Epithelial cell of proximal tubule (primary cell): ENCODE measurements at regions not wholly inside any gene's neighbourhood (a gene's known extent, or its start where the extent isn't known, plus 50 kb on each side); places are given as distances from the start of the nearest gene placed in this dataset.

Experiments
- DNase-seq: peaks from one replicate; pipeline ENCODE4 v3.0.0-alpha.2; 2011; ENCODE audit warnings: low read depth
- H3K4me3 ChIP-seq: 2 replicates; pipeline ENCODE4 v1.5.1; 2011; ENCODE audit warnings: low read depth, mild to moderate bottlenecking, low read length
- TF ChIP-seq, protein P1 (sequence below): conservative IDR thresholded peaks from 2 replicates; pipeline ENCODE4 v1.5.1; 2012; ENCODE audit warnings: low read depth, mild to moderate bottlenecking, low read length

DNA sequence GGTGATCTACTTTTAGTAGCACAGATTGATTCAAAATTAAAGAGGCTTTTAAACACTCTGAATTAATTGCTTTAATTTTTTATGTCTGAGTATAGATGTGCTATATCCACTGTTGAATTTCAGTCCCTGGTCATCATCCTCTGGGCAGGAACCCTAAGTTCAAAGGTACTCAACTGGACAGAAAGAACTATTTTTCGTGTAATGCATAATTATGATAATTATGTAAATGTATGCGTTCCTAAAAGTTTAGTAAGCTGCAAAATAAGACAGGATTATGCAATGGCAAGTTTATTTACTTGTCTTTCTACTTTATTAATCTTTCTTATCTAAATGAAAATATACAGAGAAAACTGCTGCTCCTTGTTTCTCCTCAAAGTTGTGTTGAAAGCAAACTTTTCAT is 690.1 kb upstream of the MAN1A1 start:
- no peak for DNase-seq
- H3K4me3 ChIP-seq: no peak overlapping the region
- TF ChIP-seq, protein P1, sequence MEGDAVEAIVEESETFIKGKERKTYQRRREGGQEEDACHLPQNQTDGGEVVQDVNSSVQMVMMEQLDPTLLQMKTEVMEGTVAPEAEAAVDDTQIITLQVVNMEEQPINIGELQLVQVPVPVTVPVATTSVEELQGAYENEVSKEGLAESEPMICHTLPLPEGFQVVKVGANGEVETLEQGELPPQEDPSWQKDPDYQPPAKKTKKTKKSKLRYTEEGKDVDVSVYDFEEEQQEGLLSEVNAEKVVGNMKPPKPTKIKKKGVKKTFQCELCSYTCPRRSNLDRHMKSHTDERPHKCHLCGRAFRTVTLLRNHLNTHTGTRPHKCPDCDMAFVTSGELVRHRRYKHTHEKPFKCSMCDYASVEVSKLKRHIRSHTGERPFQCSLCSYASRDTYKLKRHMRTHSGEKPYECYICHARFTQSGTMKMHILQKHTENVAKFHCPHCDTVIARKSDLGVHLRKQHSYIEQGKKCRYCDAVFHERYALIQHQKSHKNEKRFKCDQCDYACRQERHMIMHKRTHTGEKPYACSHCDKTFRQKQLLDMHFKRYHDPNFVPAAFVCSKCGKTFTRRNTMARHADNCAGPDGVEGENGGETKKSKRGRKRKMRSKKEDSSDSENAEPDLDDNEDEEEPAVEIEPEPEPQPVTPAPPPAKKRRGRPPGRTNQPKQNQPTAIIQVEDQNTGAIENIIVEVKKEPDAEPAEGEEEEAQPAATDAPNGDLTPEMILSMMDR: no peak

DNA sequence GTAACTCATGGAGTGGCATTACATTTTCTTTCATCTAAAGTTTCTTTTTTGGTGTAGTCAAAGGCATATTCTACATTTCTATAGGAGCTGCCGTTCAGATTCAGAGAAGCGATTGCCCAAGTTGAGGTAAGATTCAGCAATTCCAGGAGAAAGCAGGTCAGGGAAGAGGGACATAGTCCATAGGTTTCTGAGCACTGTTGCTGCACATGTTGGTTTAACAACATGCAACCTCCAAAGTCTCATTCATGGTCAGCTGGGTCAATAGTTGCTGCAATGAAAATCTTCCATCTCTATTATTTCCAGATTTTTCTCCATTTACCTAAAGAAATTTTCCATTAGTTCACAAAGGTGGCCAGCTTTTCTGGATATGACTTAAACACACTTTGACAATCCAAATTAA is 682.3 kb upstream of the MAN1A1 start:
- no peak for DNase-seq
- TF ChIP-seq, protein P1: no peak
- H3K4me3 ChIP-seq: no peak overlapping the region

DNA sequence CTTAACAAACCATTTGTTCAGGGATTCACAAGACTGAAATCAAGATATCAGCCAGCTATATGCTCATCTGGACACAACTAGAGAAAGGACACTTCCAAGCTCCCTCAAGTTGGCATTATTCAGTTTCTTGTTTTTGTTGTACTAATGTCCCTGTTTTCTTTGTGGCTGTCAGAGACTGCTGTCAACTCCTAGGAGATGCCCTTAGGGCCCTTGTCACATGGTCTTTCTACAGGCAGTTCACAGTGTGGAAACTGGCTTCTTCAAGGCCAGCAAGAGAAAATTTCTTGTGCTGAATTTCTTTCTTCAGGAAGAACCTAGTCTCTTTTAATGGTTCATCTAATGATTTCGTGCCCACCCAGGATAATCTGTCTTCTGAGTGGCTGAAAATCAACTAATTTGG is 677.2 kb upstream of the MAN1A1 start:
- no peak overlapping the region for H3K4me3 ChIP-seq
- DNase-seq: no peak
- TF ChIP-seq, protein P1: no peak

DNA sequence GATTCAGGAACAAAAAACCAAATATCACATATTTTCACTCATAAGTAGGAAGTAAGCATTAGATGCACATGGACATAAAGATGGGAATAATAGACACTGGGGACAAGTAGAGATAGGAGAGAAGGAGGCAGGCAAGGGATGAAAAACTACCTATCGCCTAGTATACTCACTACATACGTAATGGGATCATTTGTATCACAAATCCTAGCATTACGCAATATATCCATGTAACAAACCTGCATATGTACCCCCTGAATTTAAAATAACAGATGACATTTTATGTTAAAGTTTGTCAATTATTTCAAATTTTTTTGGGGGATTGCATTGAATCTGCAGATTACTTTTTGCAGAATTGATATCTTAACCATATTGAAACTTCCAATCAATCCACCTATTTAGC is 660.5 kb upstream of the MAN1A1 start:
- H3K4me3 ChIP-seq: no peak overlapping the region
- TF ChIP-seq, protein P1: no peak
- DNase-seq: no peak

DNA sequence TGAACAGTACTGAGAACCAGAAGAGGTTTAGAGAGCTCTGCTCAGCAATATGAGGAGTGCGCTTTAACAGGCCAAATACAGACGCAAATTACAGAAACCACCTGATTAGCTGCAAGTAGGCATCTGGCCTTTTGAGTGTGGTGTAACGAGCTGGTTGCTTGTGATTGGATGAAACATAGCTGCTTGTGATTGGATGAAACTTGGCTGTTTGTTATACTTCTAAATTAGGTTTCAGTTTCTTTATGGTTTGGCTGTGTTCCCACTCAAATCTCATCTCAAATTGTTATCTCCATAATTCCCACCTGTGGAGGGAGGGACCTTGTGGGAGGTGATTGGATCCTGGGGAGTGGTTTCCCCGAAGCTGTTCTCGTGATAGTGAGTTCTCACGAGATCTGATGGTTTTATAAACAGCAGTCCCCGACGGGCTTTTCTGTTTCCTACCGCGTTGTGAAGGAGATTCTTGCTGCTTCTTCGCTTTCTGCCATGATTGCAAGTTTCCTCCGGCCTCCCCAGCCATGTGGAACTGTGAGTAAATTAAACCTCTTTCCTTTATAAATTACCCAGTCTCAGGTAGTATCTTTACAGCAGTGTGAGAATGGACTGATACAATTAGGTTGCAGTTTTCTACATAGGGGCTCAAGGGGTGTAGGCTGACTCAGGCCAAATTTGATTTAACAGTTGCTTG is 655.9 kb upstream of the MAN1A1 start:
- no peak for DNase-seq

DNA sequence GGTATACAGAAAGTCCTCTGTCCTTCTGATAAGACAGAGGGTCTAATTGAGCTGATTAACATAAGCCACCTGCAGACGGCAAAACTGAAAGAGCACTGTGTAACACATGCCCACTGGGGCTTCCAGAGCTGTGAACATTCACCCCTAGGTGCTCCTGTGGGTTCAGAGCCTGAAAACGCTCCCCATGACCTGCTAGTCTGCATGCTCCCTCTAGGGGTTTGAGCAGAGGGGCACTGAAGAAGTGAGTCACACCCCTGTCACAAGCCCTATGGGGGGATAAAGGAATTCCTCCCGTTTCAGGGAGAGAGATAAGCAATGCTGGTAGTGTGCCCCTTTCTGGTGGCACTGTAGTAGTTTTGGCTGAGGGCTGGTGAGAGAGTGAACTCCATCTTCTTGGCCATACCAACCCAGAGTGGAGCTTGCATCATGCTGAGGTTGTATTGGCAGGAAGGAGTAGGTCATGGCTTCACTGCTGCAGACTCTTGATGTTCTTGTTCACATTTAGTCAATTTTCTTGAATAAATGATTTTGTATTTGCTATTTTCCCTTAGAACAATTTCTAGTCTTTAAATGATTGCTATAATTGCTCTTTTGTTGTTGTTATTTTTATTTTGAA is 637.5 kb upstream of the MAN1A1 start:
- TF ChIP-seq, protein P1: no peak
- no peak for DNase-seq
- no peak overlapping the region for H3K4me3 ChIP-seq

More for the DNA sequence above, 655.9 kb upstream of the MAN1A1 start:
- TF ChIP-seq, protein P1: no peak
- H3K4me3 ChIP-seq: no peak overlapping the region
